Liver (tissue), 3 donors: ENCODE measurements at regions not wholly inside any gene's neighbourhood (a gene's known extent, or its start where the extent isn't known, plus 50 kb on each side); places are given as distances from the start of the nearest gene placed in this dataset.

Experiments
- ATF3 ChIP-seq: IDR thresholded peaks from 2 replicates; pipeline ENCODE4 v1.6.1; 2016; ENCODE audit warnings: antibody characterized with exemption
- CTCF ChIP-seq: fragments of 150-350 bp; IDR thresholded peaks from 2 replicates; pipeline ENCODE4 v1.5.1; 2017; ENCODE audit warnings: improper control_type of control experiment, low read depth, low read length; ENCODE audit not compliant: missing input control
- GABPA ChIP-seq, 2 donors: IDR thresholded peaks in 1 of 2; conservative IDR thresholded peaks in 1 of 2; 2 replicates each; pipeline ENCODE4 v1.6.1; 2016; ENCODE audit warnings: antibody characterized with exemption in 2 of 2, mild to moderate bottlenecking in 1 of 2, moderate library complexity in 1 of 2
- donor health status: healthy.
- donor health status: healthy.

- no peak for TF ChIP-seq ATF3
- no peak for TF ChIP-seq GABPA (IDR thresholded peaks at IDR 0.05 in 1 of 2, conservative IDR thresholded peaks at IDR 0.05 in 1 of 2)
- no peak for TF ChIP-seq CTCF
These were observed 452.4 kb upstream of the C16orf82 start for GRCh38 chr16:26614237-26614841.
